Stimulated activated CD4-positive, alpha-beta T cell treated with anti-CD3 and anti-CD28 coated beads, Interleukin-4, amount 100 ng/mL, for 48 hours (primary cell): ENCODE measurements at regions not wholly inside any gene's neighbourhood (a gene's known extent, or its start where the extent isn't known, plus 50 kb on each side); places are given as distances from the start of the nearest gene placed in this dataset.
"Not testable (repeated sequence)": the region's sequence is repeated elsewhere in the genome, so short reads cannot be mapped to it uniquely, and the experiment has no call there.

Source experiments
- DNase-seq, 2 donors: peaks; one replicate each; pipeline ENCODE4 v3.0.0-alpha.2; 2020; ENCODE audit warnings: low read depth in 2 of 2

- no peak for DNase-seq
Measured at GRCh38 chr4:59597536-59598329, 1602.4 kb upstream of the ADGRL3 start.

GRCh38 chr4:59598330-59598618 is 1601.9 kb upstream of the ADGRL3 start:
- DNase-seq: no peak

- no peak for DNase-seq
Measured at GRCh38 chr4:59608466-59608865, 1591.7 kb upstream of the ADGRL3 start.

DNA sequence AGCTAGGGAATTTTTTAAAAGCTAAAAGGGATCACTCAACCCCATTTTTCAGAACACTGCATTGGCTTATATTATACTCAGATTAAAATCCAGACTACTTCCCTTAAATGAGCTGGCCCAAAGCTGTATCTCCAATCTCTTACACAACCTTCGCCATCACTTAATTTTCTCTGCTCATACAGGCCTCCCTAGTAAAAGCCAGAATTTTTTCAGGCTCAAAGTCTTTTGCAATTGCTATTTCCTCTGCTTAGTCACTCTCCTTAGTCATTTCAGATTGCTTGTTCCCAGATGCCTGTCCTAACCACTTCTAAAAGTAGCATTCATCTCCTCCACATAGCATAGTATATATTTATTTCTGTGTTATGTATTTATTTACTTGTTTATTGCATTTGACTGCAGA is 1587.9 kb upstream of the ADGRL3 start:
- DNase-seq: no peak

DNA sequence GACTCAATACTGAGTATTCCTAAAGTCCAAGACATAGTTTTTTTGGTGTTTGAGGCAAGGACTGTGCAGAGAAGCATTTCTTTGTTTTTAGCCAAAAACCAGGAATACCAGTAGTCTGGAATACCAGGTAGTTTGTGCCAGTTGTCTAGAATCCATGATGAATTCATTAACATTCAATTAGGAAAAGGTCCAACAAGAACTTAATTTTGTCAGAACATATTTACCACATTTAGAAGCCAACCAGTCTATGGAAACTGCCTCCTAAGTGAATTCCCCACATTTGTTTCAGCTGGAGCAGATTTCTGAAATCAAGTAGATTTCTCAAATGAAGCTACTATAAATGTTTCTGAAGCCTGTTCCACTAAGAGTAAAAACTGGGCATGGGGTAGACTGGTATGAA is 1584.8 kb upstream of the ADGRL3 start:
- no peak for DNase-seq

DNA sequence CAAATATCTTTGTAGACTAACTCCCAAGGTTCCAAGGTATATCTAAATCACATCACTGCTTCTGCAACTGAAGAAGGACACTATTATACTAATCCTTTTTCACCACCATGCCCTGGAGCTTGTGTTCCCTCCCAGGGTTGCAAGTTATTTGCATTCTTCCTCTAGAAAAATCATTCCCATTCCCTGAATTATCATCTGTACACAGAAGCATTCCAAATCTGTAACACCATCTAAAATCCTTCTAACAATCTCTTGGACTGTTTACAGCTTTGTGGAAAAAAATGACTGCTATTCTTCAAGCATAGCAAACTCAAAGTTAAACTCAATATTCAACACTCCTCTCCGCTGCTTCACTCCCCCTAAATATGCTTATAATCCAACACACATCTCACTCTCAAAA is 1570.8 kb upstream of the ADGRL3 start:
- no peak for DNase-seq

DNA sequence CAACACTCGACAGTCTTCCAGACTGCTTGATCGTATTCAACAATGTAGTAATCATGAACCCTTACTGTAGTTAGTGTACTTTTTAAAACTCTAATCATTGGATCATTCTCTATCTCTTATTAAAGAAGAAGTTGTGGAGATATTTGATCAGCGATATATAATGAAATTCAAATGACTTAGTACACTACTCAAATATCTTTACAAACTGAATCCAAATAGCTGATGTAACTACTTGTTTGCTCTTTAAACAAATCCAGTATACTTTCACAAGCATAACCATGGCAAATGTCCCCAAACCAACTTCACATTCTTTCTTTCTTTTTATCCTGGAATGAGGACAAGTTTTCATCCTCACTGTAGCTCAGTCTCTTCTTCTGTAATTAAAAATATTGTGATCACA is 1569.9 kb upstream of the ADGRL3 start:
- no peak for DNase-seq

- DNase-seq: no peak
Measured at GRCh38 chr4:59630922-59631321, 1569.2 kb upstream of the ADGRL3 start.

DNA sequence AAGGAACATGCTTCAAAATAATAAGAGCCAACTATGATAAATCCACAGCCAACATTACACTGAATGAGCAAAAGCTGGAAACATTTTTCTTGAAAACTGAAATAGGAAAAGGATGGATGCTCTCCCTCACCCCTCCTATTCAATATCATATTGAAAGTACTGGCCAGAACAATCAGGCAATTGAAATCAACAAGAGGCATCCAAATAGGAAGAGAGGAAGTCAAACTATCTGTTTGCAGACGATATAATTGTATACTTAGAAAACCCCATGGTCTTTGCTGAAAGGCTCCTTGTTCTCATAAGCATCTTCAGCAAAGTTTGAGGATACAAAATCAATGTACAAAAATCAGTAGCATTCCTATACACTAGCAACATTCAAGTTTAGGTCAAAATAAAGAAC is 1562.5 kb upstream of the ADGRL3 start:
- no peak for DNase-seq

DNA sequence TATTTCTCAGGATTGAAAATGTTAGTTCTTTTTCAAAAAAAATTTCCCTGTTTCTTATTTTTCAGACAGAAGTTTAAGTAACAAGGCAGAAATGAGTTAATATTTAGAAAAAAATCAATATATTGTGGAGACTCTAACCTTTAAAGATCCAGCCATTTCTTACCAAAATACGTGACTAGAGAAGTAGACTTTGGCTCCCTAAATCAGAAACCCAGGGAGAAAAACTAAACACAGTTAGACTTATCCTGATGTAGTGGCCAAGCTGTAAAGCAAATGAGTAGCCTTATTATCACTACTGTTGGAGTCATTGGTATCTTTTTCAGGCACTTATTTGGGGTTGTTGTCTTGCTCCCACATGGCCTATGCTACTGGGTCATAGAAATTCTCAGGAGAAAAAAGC is 1556.4 kb upstream of the ADGRL3 start:
- no peak for DNase-seq

DNA sequence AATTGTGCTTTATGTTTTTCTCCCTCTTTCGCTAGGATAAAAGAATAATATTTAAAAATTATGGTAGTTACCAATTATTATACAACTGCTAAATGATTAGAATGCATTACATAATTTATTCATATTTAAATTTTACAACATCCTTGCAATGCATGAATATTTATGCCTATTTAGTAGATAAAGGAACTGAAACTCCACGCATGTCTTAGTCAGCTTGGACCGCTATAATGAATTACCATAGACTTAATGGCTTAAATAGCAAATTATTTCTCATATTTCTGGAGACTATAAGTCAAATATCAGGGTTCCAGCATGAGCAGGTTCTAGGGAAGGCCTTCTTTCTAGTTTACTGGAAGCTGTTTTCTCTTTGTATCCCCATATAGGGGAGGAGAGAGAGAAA is 1555.4 kb upstream of the ADGRL3 start:
- no peak for DNase-seq

DNA sequence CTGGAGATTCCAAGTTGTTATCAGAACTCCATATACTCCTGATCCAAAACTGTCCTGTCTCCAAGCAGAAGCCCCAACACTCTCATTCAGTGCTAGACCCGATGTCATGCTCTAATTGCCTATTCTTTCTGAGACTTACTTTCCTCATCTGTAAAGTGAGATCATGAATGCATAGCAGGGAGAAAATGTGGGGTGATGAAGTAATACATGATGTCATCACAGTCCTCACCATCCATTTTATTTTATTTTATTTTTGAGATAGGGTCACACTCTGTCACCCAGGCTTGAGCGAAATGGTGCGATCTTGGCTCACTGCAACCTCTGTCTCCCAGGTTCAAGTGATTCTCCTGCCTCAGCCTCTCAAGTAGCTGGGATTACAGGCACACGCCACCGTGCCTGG is 1554.0 kb upstream of the ADGRL3 start:
- no peak for DNase-seq

GRCh38 chr4:59647011-59647410 is 1553.1 kb upstream of the ADGRL3 start:
- DNase-seq: no peak

DNA sequence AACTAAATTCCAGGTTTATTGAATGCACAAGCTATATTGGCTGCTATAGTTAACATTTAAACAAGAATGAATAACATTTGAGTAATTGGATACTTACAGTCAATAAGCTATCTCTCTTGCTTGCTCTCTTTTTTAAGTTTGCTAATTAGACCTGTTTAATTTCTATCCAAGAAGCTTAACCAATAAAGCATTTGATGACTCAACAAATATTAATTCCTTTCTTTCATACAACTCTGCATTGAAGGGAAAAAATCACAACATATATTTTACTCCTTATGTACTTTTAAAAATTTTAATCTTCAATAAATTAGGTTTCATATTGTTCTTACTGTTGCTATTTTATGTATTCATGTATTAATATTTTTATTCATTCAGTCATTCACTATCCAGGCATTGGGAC is 1552.6 kb upstream of the ADGRL3 start:
- DNase-seq: no peak

DNA sequence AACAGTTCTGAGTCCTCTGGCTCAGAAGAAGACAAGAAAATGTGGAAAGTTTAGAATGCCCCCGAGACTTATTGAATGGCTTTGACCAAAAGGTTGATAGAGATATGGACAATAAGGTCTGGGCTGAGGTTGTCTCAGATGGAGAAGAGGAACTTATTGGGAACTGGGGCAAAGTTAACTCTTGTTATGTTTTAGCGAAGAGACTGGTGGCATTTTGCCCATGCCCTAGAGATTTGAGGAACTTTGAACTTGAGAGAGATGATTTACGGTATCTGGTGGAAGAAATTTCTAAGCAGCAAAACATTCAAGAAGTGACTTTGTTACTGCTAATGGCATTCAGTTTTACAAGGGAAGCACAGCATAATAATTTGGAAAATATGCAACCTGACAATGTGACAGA is 1549.3 kb upstream of the ADGRL3 start:
- DNase-seq: no peak

GRCh38 chr4:59655996-59656395 is 1544.1 kb upstream of the ADGRL3 start:
- no peak for DNase-seq

DNA sequence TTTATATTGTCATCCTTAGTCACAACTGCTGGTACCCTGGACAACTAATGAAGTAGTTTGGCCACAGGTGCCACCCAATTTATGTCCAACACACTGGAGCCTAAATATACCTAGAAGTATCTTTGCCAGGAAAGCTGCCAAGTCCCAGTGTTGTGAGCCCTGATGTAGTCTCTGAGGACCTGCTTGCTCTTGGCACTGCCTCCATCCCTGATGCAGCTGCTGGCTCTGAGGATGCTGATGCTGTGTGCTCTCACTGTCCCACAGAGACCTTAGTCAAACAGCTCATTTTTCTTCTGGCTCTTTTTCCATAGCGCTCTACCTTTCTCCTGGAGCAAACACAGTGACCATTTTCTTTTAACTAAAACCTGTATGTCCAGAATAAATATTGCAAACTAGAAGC is 1535.4 kb upstream of the ADGRL3 start:
- no peak for DNase-seq

DNA sequence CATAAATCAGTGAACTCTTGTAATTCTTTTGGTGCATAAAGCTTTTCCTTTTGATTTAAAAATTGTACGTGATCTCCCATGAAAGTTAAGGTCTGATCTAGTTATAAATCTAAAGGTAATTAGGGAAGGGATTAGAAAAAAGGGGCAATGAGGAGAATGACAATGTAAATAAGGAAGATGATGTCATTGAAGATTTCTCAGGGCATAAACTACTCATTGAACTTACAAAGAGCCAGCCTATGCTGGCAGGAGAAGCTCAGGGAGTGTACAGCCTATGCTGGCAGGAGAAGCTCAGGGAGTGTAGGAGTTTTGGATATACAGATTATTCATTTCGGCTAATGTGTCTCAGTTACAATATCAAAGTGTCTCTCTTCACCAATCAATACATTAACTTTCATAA is 1533.5 kb upstream of the ADGRL3 start:
- DNase-seq: no peak

- no peak for DNase-seq
Measured at GRCh38 chr4:59671037-59671436, 1529.1 kb upstream of the ADGRL3 start.

DNA sequence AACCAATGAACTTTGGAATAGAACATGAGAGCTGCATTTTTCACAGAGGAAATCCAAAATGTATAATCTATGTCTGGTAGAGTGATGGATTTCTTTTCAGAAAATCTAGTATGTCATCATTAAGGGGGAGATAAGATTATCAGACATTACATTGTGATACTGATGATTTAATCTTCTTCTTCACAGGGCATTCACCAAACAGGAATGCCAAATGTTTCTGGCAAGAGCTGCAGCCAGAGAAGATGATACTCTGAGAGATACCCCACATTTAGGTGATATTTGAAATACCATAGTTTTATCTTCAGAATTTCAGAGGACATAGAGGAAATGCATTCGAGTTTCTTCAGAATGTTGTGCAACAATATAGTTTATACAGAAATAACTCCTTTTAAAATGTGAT is 1523.7 kb upstream of the ADGRL3 start:
- DNase-seq: no peak

DNA sequence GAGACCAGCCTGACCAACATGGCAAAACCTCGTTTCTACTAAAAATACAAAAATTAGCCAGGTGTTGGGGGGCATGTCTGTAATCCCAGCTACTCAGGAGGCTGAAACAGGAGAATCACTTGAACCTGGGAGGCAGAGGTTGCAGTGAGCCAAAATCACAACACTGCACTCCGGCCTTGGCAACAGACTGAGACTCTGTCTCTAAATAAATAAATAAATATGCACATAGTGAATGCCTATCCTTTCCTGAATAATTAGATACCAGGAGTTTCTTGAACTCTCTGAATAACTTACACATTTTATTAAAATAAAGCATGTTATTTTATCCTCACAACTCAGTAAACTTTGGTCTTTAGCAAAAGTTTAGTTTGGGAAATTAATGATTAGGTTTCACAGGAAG is 1523.1 kb upstream of the ADGRL3 start:
- DNase-seq: not testable (repeated sequence)

- no peak for DNase-seq
Measured at GRCh38 chr4:59685626-59686025, 1514.5 kb upstream of the ADGRL3 start.

DNA sequence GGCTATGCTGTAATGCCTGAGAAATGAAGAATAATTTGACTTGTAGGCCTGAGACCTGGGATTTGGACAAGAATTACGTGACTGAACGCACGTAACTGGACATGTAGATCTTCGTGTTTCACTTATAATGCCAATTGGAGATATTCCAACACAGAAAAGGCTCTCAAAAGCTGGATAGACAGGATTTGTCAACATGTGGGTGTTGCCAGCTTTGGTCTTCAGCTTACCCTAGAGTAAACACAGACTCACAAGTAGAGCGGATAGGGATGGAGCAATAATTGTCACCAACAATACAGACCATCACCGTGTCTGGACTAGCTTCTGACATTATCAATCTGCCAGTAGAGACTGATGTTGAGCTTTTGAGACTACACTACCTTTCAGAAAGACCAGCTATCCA is 1511.0 kb upstream of the ADGRL3 start:
- no peak for DNase-seq

DNA sequence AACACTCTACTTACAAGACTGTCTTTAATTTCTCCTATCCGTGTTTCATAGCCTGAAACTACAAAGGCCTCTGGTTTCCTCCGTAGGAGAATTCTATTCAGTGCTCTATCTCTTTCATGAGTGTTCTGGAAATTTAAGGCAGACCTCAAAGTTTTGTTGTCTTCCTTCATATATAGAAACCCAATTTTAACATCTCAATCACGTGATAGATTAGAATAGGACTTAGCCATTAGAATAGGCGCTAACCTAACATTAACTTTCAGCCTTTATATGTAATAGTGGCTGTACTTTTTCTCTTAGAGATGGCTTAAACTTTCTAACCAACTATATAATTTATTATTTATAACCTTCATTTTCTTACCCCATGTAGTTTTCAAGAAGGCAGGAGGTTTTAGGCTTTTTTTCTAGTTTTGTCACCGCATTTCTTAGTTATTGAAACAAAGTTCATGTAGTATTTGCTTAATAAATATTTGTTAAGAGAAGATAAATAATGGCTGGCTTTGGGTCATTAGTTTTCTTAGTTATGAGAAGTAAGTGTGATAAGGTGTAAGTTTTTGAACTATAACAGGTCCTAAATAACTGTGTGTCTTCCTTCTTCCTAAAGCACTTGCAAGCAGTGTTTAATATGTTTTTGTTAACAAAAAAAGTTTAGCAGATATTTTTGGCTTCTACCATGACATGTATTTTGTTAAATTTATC is 1504.6 kb upstream of the ADGRL3 start:
- no peak for DNase-seq
